AG09319 (cell line): ENCODE measurements at regions not wholly inside any gene's neighbourhood (a gene's known extent, or its start where the extent isn't known, plus 50 kb on each side); places are given as distances from the start of the nearest gene placed in this dataset.

ENCODE experiments used
- DNase-seq: peaks from one replicate; pipeline ENCODE4 v3.0.0-alpha.2; 2010; ENCODE audit warnings: low read depth; ENCODE audit errors: extremely low read depth
- TF ChIP-seq, protein P1 (sequence below): IDR thresholded peaks from 2 replicates; pipeline ENCODE4 v1.5.1; 2011; ENCODE audit warnings: low read depth, mild to moderate bottlenecking, inconsistent platforms, low read length, moderate library complexity

GRCh38 chr21:43273708-43274021, 104.9 kb downstream of the CRYAA start:
- no peak for DNase-seq
- TF ChIP-seq, protein P1, sequence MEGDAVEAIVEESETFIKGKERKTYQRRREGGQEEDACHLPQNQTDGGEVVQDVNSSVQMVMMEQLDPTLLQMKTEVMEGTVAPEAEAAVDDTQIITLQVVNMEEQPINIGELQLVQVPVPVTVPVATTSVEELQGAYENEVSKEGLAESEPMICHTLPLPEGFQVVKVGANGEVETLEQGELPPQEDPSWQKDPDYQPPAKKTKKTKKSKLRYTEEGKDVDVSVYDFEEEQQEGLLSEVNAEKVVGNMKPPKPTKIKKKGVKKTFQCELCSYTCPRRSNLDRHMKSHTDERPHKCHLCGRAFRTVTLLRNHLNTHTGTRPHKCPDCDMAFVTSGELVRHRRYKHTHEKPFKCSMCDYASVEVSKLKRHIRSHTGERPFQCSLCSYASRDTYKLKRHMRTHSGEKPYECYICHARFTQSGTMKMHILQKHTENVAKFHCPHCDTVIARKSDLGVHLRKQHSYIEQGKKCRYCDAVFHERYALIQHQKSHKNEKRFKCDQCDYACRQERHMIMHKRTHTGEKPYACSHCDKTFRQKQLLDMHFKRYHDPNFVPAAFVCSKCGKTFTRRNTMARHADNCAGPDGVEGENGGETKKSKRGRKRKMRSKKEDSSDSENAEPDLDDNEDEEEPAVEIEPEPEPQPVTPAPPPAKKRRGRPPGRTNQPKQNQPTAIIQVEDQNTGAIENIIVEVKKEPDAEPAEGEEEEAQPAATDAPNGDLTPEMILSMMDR, result no peak

GRCh38 chr21:43273016-43273707, 104.4 kb downstream of the CRYAA start:
- TF ChIP-seq, protein P1, result no peak
- no peak for DNase-seq

GRCh38 chr21:43272591-43272990, 103.8 kb downstream of the CRYAA start:
- TF ChIP-seq, protein P1, result no peak
- no peak for DNase-seq

- TF ChIP-seq, protein P1, result no peak
- DNase-seq, result no peak
These were observed 102.7 kb downstream of the CRYAA start for GRCh38 chr21:43271452-43272020.

DNA sequence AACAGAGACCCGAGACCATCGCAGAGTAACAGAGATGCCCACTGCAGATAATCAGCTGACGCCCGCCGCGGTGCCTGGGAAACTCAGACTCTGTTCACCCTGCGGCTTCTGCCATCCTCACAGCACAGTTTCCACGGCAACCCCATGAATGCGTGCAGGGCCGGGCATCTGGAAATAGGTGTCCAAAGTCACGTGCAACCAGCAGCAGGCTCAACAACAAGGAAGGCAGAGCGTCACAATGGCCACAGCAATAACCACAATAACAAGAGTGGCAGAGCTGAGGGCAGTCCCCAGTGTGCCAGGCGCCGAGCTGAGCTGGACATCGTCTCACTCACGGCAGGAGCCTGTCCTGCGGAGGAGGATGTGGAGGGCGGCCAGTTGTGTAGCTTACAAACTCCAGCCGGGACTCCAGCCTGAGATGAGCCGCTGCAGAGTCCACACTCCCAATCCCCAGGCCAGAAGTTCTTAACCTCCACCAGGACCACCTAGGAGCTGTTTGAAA, 102.0 kb downstream of the CRYAA start:
- no peak for DNase-seq
- TF ChIP-seq, protein P1, result no peak

DNA sequence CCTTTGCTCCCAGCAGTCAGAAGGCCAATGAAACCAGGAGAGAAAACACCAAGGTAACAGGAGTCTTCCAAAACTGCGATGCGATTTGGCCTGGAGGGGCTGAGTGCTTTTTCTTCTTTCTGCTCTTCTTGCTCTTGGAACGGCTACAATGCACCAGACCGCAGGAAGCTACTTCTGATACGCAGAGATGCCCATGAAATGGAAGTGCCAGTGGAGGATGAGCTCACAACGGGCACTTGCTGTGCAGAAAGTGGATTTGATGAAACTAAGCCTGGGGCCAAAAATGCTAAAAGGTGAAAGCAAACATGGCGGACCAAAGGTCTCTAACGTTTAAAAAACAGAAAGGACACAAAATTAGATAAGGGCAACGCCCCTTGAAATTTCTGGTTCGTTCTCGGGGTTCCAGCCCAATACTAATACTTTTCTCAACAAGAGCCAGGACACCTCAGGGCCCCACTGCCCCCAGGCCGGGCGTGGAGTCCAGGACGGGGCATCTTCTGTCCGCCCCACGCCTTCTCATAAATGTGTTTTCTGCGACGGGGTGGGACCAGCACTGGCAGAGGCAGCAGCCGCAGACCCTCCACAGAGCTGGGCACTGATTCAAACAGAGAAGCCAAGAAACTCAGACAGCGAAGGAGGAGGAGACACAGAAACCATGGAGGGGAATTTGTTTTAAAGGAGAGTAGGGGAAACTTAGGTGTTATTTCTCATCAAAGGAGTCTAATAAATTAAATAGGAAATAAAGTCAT, 101.3 kb downstream of the CRYAA start:
- no peak for DNase-seq
- TF ChIP-seq, protein P1, result no peak

DNA sequence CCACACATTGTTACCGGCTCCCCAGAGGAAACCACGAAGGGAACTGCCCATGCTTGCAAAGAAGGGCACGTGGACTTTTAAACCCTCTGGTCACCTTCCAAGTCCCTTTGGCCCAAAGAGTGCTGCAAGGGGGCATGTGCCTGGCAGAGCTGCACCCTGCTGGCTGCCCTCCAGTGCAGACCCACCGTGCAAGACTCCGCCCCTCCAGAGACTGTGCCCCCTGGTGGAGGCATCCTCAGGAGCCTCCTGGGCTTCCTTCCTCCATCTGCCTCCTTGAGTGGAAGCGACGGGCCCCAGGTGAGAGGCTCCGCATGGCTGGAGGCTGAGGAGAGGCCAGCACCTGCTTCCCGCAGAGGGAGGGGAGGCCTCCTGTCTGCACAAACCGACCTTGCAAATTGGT, 100.6 kb downstream of the CRYAA start:
- DNase-seq, result no peak
- TF ChIP-seq, protein P1, result 0 out of 2 replicates have a peak, but pooled peaks have one; percentile 2
